ENCODE measurements at regions not wholly inside any gene's neighbourhood (a gene's known extent, or its start where the extent isn't known, plus 50 kb on each side); places are given as distances from the start of the nearest gene placed in this dataset.
"Not testable (repeated sequence)": the region's sequence is repeated elsewhere in the genome, so short reads cannot be mapped to it uniquely, and the experiment has no call there.

DNA sequence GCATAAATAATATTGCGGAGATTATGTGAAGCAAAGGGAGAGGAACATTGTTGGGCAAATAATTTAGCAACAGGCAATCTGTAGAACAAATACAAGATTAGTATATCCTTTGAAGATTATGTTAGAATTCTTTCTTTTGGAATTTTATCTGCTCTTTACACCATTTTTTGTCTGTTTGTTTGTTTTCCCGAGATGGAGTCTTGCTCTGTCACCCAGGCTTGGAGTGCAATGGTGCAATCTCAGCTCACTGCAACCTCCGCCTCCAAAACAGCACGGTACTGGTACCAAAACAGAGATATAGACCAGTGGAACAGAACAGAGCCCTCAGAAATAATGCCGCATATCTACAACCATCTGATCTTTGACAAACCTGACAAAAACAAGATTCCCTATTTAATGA, 250.3 kb downstream of the FSIP2 start:
- not testable (repeated sequence) for TF ChIP-seq POLR2A (IDR thresholded peaks at IDR 0.05)
- TF ChIP-seq, protein P1, sequence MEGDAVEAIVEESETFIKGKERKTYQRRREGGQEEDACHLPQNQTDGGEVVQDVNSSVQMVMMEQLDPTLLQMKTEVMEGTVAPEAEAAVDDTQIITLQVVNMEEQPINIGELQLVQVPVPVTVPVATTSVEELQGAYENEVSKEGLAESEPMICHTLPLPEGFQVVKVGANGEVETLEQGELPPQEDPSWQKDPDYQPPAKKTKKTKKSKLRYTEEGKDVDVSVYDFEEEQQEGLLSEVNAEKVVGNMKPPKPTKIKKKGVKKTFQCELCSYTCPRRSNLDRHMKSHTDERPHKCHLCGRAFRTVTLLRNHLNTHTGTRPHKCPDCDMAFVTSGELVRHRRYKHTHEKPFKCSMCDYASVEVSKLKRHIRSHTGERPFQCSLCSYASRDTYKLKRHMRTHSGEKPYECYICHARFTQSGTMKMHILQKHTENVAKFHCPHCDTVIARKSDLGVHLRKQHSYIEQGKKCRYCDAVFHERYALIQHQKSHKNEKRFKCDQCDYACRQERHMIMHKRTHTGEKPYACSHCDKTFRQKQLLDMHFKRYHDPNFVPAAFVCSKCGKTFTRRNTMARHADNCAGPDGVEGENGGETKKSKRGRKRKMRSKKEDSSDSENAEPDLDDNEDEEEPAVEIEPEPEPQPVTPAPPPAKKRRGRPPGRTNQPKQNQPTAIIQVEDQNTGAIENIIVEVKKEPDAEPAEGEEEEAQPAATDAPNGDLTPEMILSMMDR (IDR thresholded peaks at IDR 0.05): not testable (repeated sequence)
